GM12892 (cell line): ENCODE measurements at regions not wholly inside any gene's neighbourhood (a gene's known extent, or its start where the extent isn't known, plus 50 kb on each side); places are given as distances from the start of the nearest gene placed in this dataset.

Experiments
- POLR2A ChIP-seq: IDR thresholded peaks from 2 replicates; pipeline ENCODE4 v1.6.1; 2011; ENCODE audit warnings: low read depth, low read length, control low read depth
- POLR2AphosphoS5 ChIP-seq: IDR thresholded peaks from 2 replicates; pipeline ENCODE4 v1.6.1; 2011; ENCODE audit warnings: low read depth, low read length, control low read depth

GRCh38 chr15:58331560-58331912 is 100.3 kb upstream of the LIPC start:
- TF ChIP-seq POLR2A (no peak), POLR2AphosphoS5 (no peak)
